ENCODE measurements at regions not wholly inside any gene's neighbourhood (a gene's known extent, or its start where the extent isn't known, plus 50 kb on each side); places are given as distances from the start of the nearest gene placed in this dataset.

GRCh38 chrX:107526141-107526540, 76.7 kb downstream of the FRMPD3 start:
- TF ChIP-seq CTCF (IDR thresholded peaks at IDR 0.05; ENCODE audit: poor library complexity) (no peak), EZH2phosphoT487 (IDR thresholded peaks at IDR 0.05; ENCODE audit: low read depth, severe bottlenecking, unreplicated experiment) (no peak)

Measured in hepatocyte (in vitro differentiated cells).